T-helper 9 cell (primary cell): ENCODE measurements at regions not wholly inside any gene's neighbourhood (a gene's known extent, or its start where the extent isn't known, plus 50 kb on each side); places are given as distances from the start of the nearest gene placed in this dataset.

Source experiments
- DNase-seq: peaks from one replicate; pipeline ENCODE4 v3.0.0-alpha.2; 2020

DNA sequence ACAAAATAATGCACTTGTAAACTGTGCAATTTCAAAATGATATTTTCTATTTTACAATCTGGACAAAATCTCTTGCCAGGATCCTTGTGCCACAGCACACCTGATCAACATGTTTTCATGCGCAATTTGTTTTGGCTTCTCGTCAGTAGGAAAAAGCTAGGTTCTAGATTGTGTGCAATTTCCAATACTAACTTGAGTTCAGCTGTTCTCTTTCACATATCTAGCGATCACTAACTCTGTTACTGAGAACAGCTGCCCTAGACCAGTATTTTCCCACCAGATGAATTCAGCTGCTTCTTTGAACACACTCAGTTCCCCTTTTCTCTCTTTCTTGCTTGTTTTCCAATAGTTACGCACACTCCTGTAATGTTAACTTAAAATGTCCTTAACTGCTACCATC is 131.2 kb downstream of the MAGEB5 start:
- no peak for DNase-seq

- no peak for DNase-seq
These were observed 118.3 kb downstream of the MAGEB5 start for GRCh38 chrX:26334232-26334631.

DNA sequence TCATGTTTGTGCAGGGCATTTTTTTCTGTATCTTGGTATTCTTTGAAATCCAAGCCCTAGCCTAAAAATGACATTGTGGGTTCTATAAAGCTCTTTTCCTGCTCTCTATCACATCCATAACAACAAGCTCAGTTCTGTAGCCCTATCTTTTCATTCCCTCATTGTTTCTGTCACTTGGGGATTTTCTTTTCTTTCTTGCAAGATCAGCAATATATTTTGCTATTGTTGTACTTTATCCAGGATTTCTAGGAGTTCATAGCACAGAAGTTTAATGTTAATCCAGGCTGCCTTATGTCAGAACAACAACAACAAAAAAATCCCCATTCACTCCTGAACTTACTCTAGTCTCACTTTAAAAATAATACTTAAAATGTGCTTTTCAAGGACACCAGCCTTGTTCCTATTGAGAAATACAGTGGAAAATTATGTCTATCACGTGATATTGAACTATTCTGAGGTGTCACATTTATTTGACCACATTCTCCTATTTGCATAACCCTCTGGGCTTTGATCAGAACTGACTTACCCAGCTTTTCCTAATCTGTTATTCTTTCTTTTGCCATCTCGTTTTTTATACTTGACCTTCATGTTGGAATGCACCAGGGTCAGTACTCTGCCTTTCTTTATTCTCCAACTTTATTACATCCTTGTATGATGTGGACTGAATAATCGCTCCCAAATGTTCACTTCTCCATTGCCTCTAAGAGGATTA is 112.8 kb downstream of the MAGEB5 start:
- no peak for DNase-seq

GRCh38 chrX:26309262-26309661 is 93.3 kb downstream of the MAGEB5 start:
- no peak for DNase-seq

DNA sequence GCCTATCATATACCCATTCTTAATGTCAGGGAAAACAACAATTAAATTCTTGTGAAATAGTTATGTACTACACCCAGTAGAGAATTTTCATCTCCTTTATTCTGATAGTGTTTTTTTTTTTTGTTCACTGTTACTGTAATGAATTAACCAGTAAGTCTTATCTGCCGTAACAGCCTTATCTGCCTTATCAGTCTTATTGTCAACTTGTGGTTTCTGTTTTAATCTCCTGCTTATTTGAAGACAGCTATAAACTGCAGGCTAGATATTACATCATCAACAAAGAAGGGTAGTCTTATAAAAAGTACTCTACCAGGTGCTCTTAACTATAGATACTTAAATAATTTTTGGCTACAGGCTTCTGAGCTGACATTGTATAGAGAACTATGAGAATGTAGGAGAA is 79.5 kb downstream of the MAGEB5 start:
- no peak for DNase-seq

DNA sequence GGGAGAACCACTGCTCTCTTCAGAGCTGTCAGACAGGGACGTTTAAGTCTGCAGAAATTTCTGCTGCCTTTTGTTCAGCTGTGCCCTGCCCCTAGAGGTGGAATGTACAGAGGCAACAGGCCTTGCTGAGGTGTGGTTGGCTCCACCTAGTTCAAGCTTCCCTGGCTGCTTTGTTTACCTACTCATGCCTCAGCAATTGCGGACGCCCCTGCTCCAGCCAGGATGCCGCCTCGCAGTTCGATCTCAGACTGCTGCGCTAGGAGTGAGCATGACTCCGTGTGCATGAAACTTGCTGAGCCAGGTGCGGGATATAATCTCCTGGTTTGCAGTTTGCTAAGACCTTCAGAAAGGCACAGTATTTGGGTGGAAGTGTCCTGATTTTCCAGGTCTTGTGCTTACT is 70.9 kb downstream of the MAGEB5 start:
- DNase-seq, result no peak
